GM12891 (cell line): ENCODE measurements at regions not wholly inside any gene's neighbourhood (a gene's known extent, or its start where the extent isn't known, plus 50 kb on each side); places are given as distances from the start of the nearest gene placed in this dataset.

Source experiments
- PAX5 ChIP-seq: IDR thresholded peaks from 2 replicates; pipeline ENCODE4 v1.6.1; 2011; ENCODE audit warnings: low read length, moderate library complexity, mild to moderate bottlenecking; ENCODE audit not compliant: insufficient read depth, severe bottlenecking
- POLR2A ChIP-seq: IDR thresholded peaks from 2 replicates; pipeline ENCODE4 v1.6.1; 2011; ENCODE audit warnings: low read depth, low read length, control low read depth
- POLR2AphosphoS5 ChIP-seq: IDR thresholded peaks from 2 replicates; pipeline ENCODE4 v1.6.1; 2011; ENCODE audit warnings: low read depth, low read length, control low read depth
- SPI1 ChIP-seq: IDR thresholded peaks from 2 replicates; pipeline ENCODE4 v1.6.1; 2011; ENCODE audit warnings: low read depth, low read length, control low read depth
- TAF1 ChIP-seq: IDR thresholded peaks from 2 replicates; pipeline ENCODE4 v1.6.1; 2011; ENCODE audit warnings: low read depth, low read length, control low read depth

DNA sequence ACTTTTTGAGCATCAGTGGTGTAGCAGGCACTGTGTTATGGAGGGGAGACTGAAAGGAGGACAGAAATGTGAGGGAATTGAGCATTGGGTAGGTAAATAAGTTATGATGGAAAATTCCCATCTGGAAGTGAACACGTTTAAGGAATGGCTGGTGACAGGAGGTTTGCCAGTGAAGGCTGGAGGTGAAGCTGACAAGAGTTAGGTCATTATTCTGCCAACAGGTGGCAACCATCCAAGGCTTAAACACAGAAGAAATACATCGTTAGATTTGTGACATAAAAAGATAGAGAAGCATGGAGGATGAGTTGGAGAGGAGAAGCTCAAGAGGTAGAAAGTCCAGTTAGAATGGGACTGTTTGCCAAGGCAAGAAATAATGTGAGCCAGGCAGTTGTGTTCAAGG, 455.3 kb upstream of the SGCD start:
- TF ChIP-seq TAF1 = no peak
- TF ChIP-seq POLR2AphosphoS5 = no peak
- TF ChIP-seq POLR2A = no peak
- no peak for TF ChIP-seq PAX5
- TF ChIP-seq SPI1 = no peak
